ENCODE measurements at regions not wholly inside any gene's neighbourhood (a gene's known extent, or its start where the extent isn't known, plus 50 kb on each side); places are given as distances from the start of the nearest gene placed in this dataset.

DNA sequence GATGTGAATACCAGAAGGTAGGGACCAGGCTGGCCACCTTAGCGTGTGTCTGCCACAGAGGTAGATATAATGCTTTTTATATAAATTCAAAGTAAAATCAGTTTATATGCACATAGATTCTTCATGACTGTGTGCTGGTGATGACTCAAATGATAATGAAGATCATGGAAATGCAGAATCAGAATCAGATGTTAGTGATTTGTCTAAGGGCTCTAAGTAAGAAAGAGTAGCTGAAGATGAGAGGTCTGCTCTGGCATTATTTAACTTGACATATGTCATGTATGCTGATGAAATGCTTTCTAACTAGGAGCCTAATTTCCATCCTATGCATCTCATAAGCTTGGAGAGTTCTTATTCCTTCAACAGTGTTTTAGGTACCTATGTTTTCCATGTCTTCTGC, 50.3 kb upstream of the DPH6 start:
- no peak for DNase-seq

- no peak for DNase-seq
Observed at GRCh38 chr15:35602836-35603235, 56.9 kb upstream of the DPH6 start.

GRCh38 chr15:35603301-35603700, 57.3 kb upstream of the DPH6 start:
- no peak for DNase-seq

- DNase-seq, result no peak
Observed at GRCh38 chr15:35603856-35604255, 57.9 kb upstream of the DPH6 start.

GRCh38 chr15:35605764-35606449, 59.9 kb upstream of the DPH6 start:
- DNase-seq, result no peak

DNA sequence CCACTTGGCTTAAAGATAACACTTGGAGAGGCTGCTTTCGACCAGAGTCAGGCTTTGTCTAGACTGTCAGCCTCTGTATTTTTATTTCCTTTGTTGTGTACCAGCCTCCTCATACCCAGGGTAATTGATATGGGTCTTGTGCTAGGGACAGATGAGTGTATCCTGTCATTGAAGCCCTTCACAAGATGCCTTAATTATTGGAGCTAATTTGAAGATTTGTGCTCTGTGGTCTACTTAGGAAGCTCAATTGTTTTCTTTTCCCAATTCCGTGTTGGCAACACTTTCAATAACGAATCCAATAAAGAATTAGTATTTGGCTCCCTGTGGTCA, 60.5 kb upstream of the DPH6 start:
- no peak for DNase-seq

GRCh38 chr15:35616498-35617271, 70.7 kb upstream of the DPH6 start:
- no peak for DNase-seq

DNA sequence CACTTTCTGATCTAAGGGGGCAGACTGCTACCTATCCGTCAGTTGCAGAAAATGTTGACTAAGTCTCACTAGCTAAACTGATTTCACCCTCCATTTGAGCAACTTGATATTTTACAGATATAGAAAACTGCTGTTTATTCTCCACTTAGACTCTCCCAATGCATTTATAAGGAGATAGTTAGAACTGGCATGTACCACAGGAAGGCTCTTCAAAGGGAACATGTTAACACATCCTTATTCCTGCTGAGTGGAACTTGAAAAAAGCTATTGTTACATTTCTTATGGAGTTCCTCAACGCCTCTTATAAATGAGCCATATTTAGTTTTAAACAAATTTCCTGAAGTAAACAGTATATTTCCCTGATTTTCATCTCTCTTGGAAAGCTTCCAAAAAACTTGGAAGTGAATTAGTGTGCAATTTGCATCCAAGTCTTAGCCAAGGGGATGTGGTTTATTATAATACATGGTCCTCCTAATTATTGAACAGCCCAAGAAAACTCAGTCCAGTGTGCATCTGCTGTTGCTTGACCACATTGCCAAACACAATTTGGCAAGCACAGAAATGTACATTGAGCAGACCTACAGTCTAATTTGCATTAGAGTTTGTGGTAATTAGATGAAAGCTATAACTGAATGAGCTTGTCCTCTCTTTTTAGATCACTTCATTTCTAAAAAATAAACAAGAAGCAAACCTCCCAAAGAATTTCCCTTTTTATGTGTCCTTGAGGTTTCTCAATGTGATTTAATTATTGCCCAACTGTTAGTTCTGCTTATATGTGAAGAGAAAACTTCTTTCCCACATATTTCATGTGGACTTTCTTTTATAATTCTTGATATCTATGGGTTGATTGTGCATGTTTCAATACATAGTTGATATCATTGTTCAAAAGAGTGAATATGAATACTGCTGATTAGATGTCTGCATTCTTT, 72.6 kb upstream of the DPH6 start:
- no peak for DNase-seq

- DNase-seq, result no peak
Observed at GRCh38 chr15:35622641-35623340, 76.8 kb upstream of the DPH6 start.

DNA sequence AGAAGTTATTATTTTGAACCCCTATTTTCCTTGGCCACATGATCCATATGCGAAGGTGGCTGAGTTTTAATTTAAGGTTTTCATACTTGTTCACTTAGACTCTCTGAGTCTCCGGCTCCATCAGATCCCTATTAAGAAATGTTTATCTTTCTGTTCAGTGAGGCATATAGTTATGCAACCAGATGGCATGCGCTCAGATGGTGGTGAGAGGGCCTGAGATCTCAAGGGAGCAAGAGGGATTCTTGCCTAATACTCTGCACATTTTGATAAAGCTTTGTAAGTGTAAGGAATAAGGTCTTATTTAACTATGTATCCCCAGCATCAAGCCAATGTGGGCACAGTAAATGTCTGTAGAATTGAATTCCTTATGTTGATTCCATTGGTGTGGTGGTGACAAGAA, 78.9 kb upstream of the DPH6 start:
- no peak for DNase-seq

DNA sequence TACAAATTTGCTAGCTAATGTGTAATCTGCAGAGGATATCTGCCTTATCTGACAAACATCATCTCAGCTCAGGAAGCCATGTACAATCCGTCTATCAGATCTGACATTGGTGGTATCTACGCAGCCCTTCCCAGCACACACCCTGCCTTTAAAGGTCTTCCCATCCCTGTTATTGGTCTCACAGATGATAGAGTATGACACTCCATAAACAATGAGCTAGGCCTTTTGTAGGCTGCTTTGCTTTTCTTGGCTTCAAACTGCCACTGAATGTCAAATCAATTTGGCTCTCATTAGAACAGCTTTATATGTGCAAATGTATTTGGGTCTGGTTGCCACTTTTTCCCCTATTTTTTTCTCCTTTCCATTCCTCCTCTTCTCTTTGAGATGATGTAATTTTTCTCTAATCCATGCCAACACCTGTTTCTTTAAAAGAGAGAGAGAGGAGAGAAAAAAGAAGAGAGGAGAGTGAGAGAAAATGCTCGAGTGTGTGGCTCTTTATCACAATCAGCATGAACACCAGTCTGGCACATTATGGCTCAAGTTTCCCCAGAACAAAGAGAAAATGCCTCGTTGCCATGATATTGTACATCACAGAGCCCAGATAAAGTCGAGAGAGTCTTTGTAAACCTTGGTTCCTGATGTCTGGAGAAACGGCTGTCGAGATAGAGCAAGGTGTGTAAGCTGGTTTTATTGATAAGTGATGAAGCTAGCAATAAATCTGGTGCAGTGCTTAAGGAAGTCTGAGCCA, 80.8 kb upstream of the DPH6 start:
- no peak for DNase-seq

- no peak for DNase-seq
Observed at GRCh38 chr15:35627696-35628095, 81.7 kb upstream of the DPH6 start.

DNA sequence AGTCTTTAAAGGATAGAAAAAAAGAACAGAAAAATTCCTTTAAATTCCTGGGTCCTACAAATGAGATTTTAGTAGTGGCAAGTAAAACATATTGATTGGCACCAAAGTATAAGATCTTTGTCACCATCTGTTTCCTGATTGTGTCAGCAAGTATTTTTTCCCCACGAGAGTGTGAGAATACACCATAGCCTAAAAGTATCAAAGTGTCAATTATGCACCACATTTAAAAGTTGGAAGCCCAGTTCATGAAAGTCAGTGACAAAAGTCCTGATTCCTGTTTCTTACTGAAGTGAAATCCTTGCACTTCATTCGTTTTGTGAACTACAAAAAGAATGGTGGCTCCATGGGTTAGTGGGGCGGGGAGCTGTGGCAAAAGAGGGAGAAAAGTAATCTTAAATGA, 83.8 kb upstream of the DPH6 start:
- DNase-seq, result no peak

- no peak for DNase-seq
Observed at GRCh38 chr15:35630532-35630931, 84.6 kb upstream of the DPH6 start.

GRCh38 chr15:35630985-35631384, 85.0 kb upstream of the DPH6 start:
- DNase-seq, result no peak

DNA sequence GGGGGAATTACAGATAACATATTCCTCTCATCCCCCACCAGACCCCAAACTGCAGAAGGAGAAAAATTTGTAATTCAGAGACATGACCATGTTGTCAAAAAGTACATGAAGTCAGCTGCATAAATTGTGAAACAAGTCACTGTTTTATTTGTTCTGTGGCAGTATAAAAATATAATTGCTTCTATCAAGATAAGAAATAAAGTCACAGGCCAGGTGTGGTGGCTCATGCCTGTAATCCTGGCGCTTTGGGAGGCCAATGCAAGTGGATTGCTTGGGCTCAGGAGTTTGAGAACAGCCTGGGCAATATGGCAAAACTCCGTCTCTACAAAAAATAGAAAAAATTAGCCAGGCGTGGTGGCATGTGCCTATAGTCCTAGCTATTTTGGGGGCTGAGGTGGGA, 87.7 kb upstream of the DPH6 start:
- DNase-seq, result no peak

GRCh38 chr15:35646790-35647189, 100.8 kb upstream of the DPH6 start:
- no peak for DNase-seq

- no peak for DNase-seq
Observed at GRCh38 chr15:35647303-35647702, 101.3 kb upstream of the DPH6 start.

DNA sequence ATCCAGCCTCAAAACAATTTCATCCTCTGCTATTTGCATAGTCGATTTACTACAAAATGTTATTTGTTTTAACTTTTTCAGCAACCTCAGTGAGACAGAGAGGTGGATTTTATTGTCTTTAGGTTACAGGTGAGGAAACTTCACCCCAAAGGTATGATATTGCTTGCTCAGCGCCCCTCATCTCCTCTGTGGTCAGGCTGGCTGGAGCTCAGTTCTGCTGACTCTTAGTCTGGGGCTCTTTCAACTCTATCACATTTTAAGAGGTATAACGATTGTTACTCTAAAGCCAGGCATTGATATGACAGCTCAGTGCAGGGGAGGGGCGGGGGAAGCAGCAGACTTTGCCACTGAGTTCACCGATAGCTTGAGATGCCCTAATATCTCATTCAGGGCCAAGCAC, 103.0 kb upstream of the DPH6 start:
- DNase-seq, result no peak

- DNase-seq, result no peak
Observed at GRCh38 chr15:35649575-35649974, 103.6 kb upstream of the DPH6 start.

GRCh38 chr15:35654332-35654731, 108.4 kb upstream of the DPH6 start:
- no peak for DNase-seq

- DNase-seq, result no peak
Observed at GRCh38 chr15:35657679-35658311, 111.8 kb upstream of the DPH6 start.
